Mucosa of rectum (tissue), 2 donors: ENCODE measurements at regions not wholly inside any gene's neighbourhood (a gene's known extent, or its start where the extent isn't known, plus 50 kb on each side); places are given as distances from the start of the nearest gene placed in this dataset.
"Not testable (repeated sequence)": the region's sequence is repeated elsewhere in the genome, so short reads cannot be mapped to it uniquely, and the experiment has no call there.

Source experiments
- H3K27ac ChIP-seq, 2 donors: one replicate each; pipeline ENCODE4 v1.7.0; 2013; ENCODE audit warnings: inconsistent platforms in 2 of 2, low read depth in 2 of 2, low read length in 2 of 2
- H3K27me3 ChIP-seq, 2 donors: one replicate each; pipeline ENCODE4 v1.7.0; 2013; ENCODE audit warnings: low read length in 2 of 2; ENCODE audit not compliant: control insufficient read depth in 2 of 2, insufficient read depth in 2 of 2
- H3K36me3 ChIP-seq, 2 donors: one replicate each; pipeline ENCODE4 v1.7.0; 2013; ENCODE audit warnings: low read length in 2 of 2; ENCODE audit not compliant: control insufficient read depth in 2 of 2, insufficient read depth in 2 of 2
- H3K4me1 ChIP-seq, 2 donors: one replicate each; pipeline ENCODE4 v1.7.0; 2013; ENCODE audit warnings: low read length in 2 of 2, mild to moderate bottlenecking in 1 of 2; ENCODE audit not compliant: control insufficient read depth in 2 of 2, insufficient read depth in 2 of 2
- H3K4me3 ChIP-seq, 2 donors: one replicate each; pipeline ENCODE4 v1.7.0; 2013; ENCODE audit warnings: low read length in 2 of 2
- H3K9ac ChIP-seq, 2 donors: one replicate each; pipeline ENCODE4 v1.7.0; 2013; ENCODE audit warnings: low read length in 2 of 2, low read depth in 1 of 2, mild to moderate bottlenecking in 1 of 2
- H3K9me3 ChIP-seq, 2 donors: one replicate each; pipeline ENCODE4 v1.7.0; 2013; ENCODE audit warnings: low read length in 2 of 2; ENCODE audit not compliant: control insufficient read depth in 2 of 2
- donor health status: healthy.
- donor health status: Normal muscosa, but diverticular disease.

DNA sequence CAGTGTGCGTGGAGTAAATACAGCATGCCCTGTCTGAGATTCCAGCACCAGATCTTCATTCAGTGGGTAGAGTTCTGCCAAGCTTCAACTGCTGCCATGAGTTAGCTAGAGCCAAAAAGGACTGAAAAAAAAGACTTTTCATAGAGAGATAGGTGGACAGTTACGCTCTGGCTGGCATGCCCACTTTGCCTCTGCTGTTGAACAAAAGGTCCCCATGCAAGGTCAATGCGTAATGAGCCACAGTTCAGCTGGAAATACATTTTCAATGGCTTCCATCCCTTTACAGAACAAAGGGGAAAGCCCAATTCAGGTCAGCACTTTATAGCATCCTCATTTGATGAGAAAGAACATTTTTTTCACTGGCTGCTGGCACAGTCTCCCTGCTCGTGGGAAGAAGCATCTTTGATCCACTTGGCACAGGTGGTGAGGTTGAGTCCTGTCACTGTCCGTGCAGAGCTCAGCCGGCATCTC is 86.9 kb upstream of the ERCC6L2 start:
- Histone ChIP-seq H3K4me3 (no peak overlapping the region), H3K9ac (no peak overlapping the region), H3K4me1 (no peaks in the 10 kb centered on the region), H3K9me3 (no peaks in the 10 kb centered on the region), H3K27me3 (no peaks in the 10 kb centered on the region), H3K36me3 (no peaks in the 10 kb centered on the region), H3K27ac (no peak overlapping the region)

DNA sequence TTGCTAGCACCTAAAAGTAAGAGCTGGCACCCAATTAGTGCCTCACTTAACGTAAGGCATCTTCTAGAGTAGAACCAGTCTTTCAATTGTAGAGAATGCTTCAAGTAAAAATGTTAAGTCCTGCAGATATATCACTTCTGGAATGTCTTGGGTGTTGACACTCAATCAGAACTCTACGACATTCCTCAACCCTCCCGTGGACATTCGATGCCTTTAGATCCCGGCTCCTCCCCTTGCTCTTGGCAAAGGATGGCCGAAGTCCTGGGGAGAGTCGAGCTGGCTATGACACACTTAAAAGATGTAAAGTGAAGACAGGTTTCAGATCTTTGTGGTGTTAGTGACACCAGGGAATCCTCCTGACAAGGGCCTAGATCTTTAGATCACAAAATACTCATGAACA is 87.5 kb upstream of the ERCC6L2 start:
- H3K36me3 ChIP-seq = no peaks in the 10 kb centered on the region
- H3K4me3 ChIP-seq = no peak overlapping the region
- H3K27me3 ChIP-seq = no peaks in the 10 kb centered on the region
- H3K27ac ChIP-seq = no peak overlapping the region
- no peaks in the 10 kb centered on the region for H3K9me3 ChIP-seq
- H3K4me1 ChIP-seq = no peaks in the 10 kb centered on the region
- H3K9ac ChIP-seq = no peak overlapping the region

DNA sequence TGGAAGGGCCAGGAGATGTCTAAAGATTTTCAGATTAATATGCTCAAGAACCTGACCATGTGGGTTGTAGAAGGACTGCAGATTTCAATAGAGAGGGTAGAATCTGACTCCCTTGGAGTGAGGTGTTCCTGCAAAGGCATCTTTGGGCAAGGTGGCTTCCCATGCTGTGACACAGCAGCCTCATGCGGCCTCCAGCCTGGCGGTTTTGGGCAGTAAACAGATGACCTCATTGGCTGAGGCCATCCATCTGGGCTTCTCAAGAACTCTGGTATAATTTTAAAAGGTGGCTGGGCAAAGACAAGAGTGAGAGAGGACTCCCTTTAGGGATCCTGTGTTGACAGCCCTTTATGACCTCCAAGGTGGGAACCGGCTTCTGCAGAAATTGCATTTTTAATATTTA is 90.3 kb upstream of the ERCC6L2 start:
- H3K27me3 ChIP-seq = no peaks in the 10 kb centered on the region
- H3K9ac ChIP-seq = no peak overlapping the region
- H3K9me3 ChIP-seq = no peaks in the 10 kb centered on the region
- no peak overlapping the region for H3K27ac ChIP-seq
- no peak overlapping the region for H3K4me3 ChIP-seq
- H3K4me1 ChIP-seq = no peaks in the 10 kb centered on the region
- no peaks in the 10 kb centered on the region for H3K36me3 ChIP-seq

DNA sequence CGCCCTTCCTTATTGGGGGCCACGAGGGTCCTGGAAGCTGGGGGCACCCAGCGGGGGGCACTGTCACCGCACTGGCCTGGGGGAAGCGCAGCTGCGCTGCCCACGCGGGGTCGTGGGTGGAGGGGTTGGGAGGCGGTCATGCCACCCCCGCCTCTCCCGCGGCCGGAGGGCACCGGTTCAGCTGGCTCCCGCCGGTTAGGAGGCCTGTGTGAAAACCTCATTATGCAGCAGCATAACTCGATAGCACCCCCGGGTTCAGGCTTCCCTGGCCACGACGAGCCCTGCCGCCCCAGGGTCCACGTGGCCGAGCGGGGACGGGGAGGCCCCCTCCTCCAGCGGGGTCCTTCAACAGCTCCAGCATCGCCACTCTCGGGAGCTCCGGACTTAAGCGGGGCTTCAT is 91.2 kb upstream of the ERCC6L2 start:
- Histone ChIP-seq H3K4me3 (no peak overlapping the region), H3K27me3 (no peaks in the 10 kb centered on the region), H3K9me3 (no peaks in the 10 kb centered on the region), H3K36me3 (no peaks in the 10 kb centered on the region), H3K27ac (no peak overlapping the region), H3K9ac (no peak overlapping the region), H3K4me1 (no peaks in the 10 kb centered on the region)

DNA sequence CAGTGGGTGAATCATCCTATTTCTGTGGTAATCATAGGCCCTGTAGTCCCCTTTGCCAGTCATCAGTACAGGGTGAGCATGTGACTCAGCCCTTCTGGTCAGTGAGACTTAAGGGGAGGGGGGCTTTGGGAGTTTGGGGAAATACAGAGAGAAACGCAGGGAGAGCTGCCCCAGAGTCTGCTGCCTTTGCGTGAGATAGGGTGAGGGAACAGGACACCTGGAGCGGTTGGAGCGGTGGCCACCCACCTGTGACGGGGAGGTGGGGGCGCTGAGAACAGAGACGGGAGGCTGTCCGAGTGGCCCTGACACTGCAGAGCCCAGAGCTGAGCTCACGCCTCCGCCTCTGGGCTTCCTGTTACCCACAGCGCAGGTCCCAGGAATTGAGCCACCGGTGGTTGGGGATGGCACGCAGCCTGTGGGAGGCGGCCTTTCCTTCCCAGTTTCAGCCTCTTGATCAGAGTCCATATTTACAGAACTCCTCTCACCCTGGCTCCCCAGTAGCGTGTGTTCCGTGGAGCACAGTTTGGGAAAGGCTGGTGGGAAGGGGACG is 92.0 kb upstream of the ERCC6L2 start:
- Histone ChIP-seq H3K27me3 (no peaks in the 10 kb centered on the region), H3K9me3 (no peaks in the 10 kb centered on the region), H3K27ac (no peak overlapping the region), H3K4me3 (no peak overlapping the region), H3K4me1 (peaks cover 0 to 2% of the 10 kb centered on the region in 2 donors), H3K9ac (no peak overlapping the region), H3K36me3 (no peaks in the 10 kb centered on the region)

DNA sequence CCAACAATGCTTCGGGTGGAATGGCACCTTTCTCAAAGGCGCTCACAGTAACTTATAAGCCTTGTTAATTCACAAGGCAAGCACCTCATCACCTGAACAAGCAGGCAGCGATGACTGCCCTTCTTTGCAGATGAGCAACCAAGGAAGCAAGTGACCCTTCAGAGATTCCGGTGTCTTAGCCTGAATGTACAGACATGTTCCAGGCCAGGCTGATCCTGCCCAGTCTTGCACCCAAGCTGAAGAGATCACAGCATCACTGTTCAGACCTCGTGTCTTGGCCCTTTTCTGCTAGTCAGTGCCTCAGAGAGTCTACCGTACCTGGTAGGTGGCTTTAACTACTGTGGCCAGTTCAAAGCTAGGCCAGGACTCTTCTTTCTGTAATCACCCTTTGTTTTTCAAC is 94.7 kb upstream of the ERCC6L2 start:
- Histone ChIP-seq H3K27ac (no peak overlapping the region), H3K9ac (no peak overlapping the region), H3K9me3 (no peaks in the 10 kb centered on the region), H3K4me3 (no peak overlapping the region), H3K4me1 (peaks cover 0 to 2% of the 10 kb centered on the region in 2 donors), H3K36me3 (no peaks in the 10 kb centered on the region), H3K27me3 (no peaks in the 10 kb centered on the region)

DNA sequence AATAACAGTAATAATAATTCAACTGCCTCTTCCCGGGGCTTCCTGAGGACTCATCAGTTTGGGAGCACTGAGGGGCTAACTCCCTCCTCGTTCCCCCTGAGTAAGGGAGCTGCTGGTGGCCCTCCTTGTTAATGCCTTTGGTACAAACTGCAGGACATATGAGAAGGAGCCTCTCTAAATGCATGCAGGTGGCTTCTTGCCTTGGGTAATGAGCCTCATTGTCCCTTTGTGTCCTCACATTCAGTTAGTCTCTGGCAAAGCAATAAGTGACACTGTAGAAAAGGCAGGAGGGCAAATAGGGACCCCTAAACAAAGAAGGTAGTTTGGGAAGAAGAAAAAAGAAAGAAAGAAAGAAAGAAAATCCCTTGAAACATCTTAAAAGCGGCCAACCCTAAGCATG is 95.4 kb upstream of the ERCC6L2 start:
- H3K4me3 ChIP-seq = no peak overlapping the region
- no peaks in the 10 kb centered on the region for H3K9me3 ChIP-seq
- H3K27me3 ChIP-seq = no peaks in the 10 kb centered on the region
- H3K9ac ChIP-seq = no peak overlapping the region
- no peaks in the 10 kb centered on the region for H3K36me3 ChIP-seq
- H3K27ac ChIP-seq = no peak overlapping the region
- peaks cover 0 to 2% of the 10 kb centered on the region in 2 donors for H3K4me1 ChIP-seq

DNA sequence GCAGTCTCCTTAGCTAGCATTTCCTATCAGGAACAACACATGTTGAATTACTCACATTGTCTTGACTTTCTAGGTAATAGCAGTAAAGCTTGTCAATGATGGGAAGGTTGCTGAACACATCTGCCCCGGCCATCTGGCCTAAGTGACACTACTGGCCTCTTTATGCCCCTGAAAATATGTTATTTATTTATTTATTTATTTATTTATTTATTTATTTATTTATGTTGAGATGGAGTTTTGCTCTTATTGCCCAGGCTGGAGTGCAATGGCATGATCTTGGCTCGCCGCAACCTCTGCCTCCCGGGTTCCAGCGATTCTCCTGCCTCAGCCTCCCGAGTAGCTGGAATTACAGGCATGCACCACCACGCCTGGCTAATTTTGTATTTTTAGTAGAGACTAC is 95.9 kb upstream of the ERCC6L2 start:
- not testable (repeated sequence) for H3K36me3 ChIP-seq, H3K4me3 ChIP-seq, H3K27me3 ChIP-seq, H3K9ac ChIP-seq, H3K27ac ChIP-seq, H3K9me3 ChIP-seq, H3K4me1 ChIP-seq

DNA sequence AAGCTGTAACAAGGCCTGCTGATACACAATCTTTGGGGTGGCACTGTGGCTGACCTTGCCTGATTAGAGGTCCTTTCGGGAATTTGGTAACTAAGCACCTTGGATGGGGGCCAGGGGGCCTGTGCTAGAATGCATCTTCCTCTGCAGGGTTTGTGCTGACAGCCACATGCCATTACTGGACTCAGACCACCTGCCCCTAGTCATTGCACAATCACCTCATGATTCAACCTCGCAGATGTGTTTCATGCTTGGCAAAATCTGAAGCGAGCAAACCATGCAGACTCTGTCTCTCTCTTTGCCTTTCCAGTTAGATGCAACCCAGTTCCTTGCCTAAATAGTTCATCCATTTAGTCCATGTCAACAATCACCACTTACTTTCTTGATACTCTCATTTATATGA is 96.5 kb upstream of the ERCC6L2 start:
- no peaks in the 10 kb centered on the region for H3K9me3 ChIP-seq
- no peaks in the 10 kb centered on the region for H3K36me3 ChIP-seq
- no peaks in the 10 kb centered on the region for H3K27me3 ChIP-seq
- H3K4me3 ChIP-seq = no peak overlapping the region
- no peak overlapping the region for H3K27ac ChIP-seq
- no peak overlapping the region for H3K9ac ChIP-seq
- peaks cover 0 to 2% of the 10 kb centered on the region in 2 donors for H3K4me1 ChIP-seq

DNA sequence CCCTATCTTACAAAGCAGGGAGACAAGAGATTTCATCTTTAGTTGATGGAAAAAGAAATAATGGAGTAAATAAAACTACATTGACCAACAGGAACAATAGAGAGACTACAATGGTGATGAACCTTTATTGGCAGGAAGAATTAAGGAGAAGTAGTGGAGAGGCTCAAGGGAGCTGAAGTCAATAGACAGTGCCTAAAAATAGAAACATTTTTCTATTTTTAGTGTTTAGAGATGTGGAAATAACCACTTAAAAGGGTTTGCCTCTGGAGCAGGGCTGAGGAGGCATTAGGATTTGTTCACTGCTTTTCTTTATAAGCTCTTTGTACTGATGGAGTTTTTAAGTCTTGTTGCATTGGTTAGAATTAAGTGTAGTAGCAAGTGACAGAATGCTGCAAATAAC is 98.4 kb upstream of the ERCC6L2 start:
- Histone ChIP-seq H3K4me3 (no peak overlapping the region), H3K27ac (no peak overlapping the region), H3K9me3 (no peaks in the 10 kb centered on the region), H3K9ac (no peak overlapping the region), H3K27me3 (no peaks in the 10 kb centered on the region), H3K36me3 (no peaks in the 10 kb centered on the region), H3K4me1 (peaks cover 9 to 15% of the 10 kb centered on the region in 2 donors)

DNA sequence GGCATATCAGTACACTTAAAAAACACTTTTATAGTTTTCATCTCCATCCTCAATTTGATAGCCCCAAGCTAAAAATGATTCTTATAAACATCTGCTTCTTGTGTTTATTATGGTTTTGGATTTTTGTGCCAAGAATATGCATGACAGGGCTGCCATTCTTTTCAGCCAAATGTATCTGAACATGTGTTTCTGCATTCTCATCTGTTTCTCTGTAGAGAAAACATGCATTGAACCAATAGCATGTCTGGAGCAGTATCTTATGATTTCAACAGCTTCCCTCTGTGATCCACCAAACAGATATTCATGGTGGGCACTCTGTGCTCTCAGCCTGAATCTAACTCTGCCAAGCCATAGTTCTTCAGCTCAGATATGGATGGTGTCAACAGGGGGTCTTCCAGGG is 99.3 kb upstream of the ERCC6L2 start:
- Histone ChIP-seq H3K4me1 (peaks cover 17 to 24% of the 10 kb centered on the region in 2 donors), H3K9ac (no peak overlapping the region), H3K9me3 (no peaks in the 10 kb centered on the region), H3K4me3 (no peak overlapping the region), H3K27ac (no peak overlapping the region), H3K27me3 (no peaks in the 10 kb centered on the region), H3K36me3 (no peaks in the 10 kb centered on the region)
